A673 (cell line): ENCODE measurements at regions not wholly inside any gene's neighbourhood (a gene's known extent, or its start where the extent isn't known, plus 50 kb on each side); places are given as distances from the start of the nearest gene placed in this dataset.

Experiments
- BruUV-seq: library from RNA; stranded (reverse); fragments of 400-500 nt; replicated peaks from 2 replicates; lab custom pipeline; 2021; lab: Mats Ljungman, UMichigan
- CTCF ChIA-PET: fragments of 300-600 bp; sonication (Branson Sonifier 250); formaldehyde crosslinking; loops from one replicate; lab custom pipeline; 2022; ENCODE audit warnings: antibody characterized with exemption; lab: Charles Lee
- POLR2A ChIA-PET: fragments of 300-600 bp; sonication (Branson Sonifier 250); formaldehyde crosslinking; loops from one replicate; lab custom pipeline; 2022; ENCODE audit warnings: antibody characterized with exemption; ENCODE audit not compliant: low non-redundant PET; lab: Charles Lee
- DNase-seq: peaks from one replicate; pipeline ENCODE4 v3.0.0-alpha.2; 2015; ENCODE audit warnings: low spot score
- H3K27ac ChIP-seq: fragments of 200-600 bp; sonication (generic); 2 replicates; pipeline ENCODE4 v1.5.1; 2016; ENCODE audit warnings: mixed run types, low read depth, mild to moderate bottlenecking, mixed read lengths, antibody characterized with exemption, low read length; ENCODE audit not compliant: poor library complexity, severe bottlenecking
- H3K27me3 ChIP-seq: fragments of 200-600 bp; sonication (generic); replicated peaks from 2 replicates; pipeline ENCODE4 v1.6.1; 2017; ENCODE audit warnings: mixed run types, low read depth, mild to moderate bottlenecking, mixed read lengths, antibody characterized with exemption, low read length; ENCODE audit not compliant: insufficient read depth, poor library complexity
- H3K36me3 ChIP-seq: fragments of 200-600 bp; sonication (generic); 2 replicates; pipeline ENCODE4 v1.6.1; 2016; ENCODE audit warnings: mixed run types, mild to moderate bottlenecking, mixed read lengths, antibody characterized with exemption, low read length; ENCODE audit not compliant: insufficient read depth, poor library complexity, severe bottlenecking
- H3K4me1 ChIP-seq: fragments of 200-600 bp; sonication (generic); 2 replicates; pipeline ENCODE4 v1.6.1; 2017; ENCODE audit warnings: mixed run types, mild to moderate bottlenecking, mixed read lengths, antibody characterized with exemption, low read length; ENCODE audit not compliant: insufficient read depth, poor library complexity, severe bottlenecking
- H3K4me3 ChIP-seq: fragments of 200-600 bp; sonication (generic); 2 replicates; pipeline ENCODE4 v1.5.1; 2016; ENCODE audit warnings: low read depth, mixed run types, mild to moderate bottlenecking, mixed read lengths, low read length; ENCODE audit not compliant: poor library complexity, severe bottlenecking
- H3K9me3 ChIP-seq: fragments of 200-600 bp; sonication (generic); 2 replicates; pipeline ENCODE4 v1.6.1; 2016; ENCODE audit warnings: mixed run types, low read depth, mild to moderate bottlenecking, mixed read lengths, antibody characterized with exemption, low read length; ENCODE audit not compliant: poor library complexity, severe bottlenecking
- CTCF ChIP-seq: fragments of 300-800, 200-600 bp; sonication (generic); conservative IDR thresholded peaks from 2 replicates; pipeline ENCODE4 v1.5.1; 2017; ENCODE audit warnings: low read depth, mild to moderate bottlenecking, antibody characterized with exemption, low read length, moderate library complexity, mixed read lengths
- EZH2 ChIP-seq: fragments of 200-600 bp; sonication (generic); IDR thresholded peaks from 2 replicates; pipeline ENCODE4 v1.6.1; 2017; ENCODE audit warnings: borderline replicate concordance, low read depth, mild to moderate bottlenecking, mixed read lengths, antibody characterized with exemption, low read length; ENCODE audit not compliant: poor library complexity, severe bottlenecking
- intact Hi-C: fragments of 100-400 bp; cut with micrococcal nuclease; formaldehyde crosslinking; loops from one replicate; pipeline ENCODE4 v1.10.0; 2022; ENCODE audit not compliant: unreplicated experiment

- no peaks in the 10 kb centered on the region for H3K9me3 ChIP-seq
- no peaks in the 10 kb centered on the region for H3K27me3 ChIP-seq
- CTCF ChIA-PET, result no interaction called here
- no peak overlapping the region for H3K27ac ChIP-seq
- no peak for DNase-seq
- H3K36me3 ChIP-seq, result no peaks in the 10 kb centered on the region
- no TSS peak for BruUV-seq
- no peaks in the 10 kb centered on the region for H3K4me1 ChIP-seq
- POLR2A ChIA-PET, result no interaction called here
- intact Hi-C loops, result no loop called here
- TF ChIP-seq EZH2 (no peak), CTCF (no peak)
- H3K4me3 ChIP-seq, result no peak overlapping the region
These were observed 488.4 kb downstream of the SETD4 start for GRCh38 chr21:35571910-35572309.

GRCh38 chr21:35568643-35569042, 491.7 kb downstream of the SETD4 start:
- Histone ChIP-seq H3K27me3 (no peaks in the 10 kb centered on the region), H3K36me3 (no peaks in the 10 kb centered on the region), H3K4me3 (no peak overlapping the region), H3K4me1 (no peaks in the 10 kb centered on the region), H3K27ac (no peak overlapping the region), H3K9me3 (no peaks in the 10 kb centered on the region)
- intact Hi-C loops, result no loop called here
- no peak for DNase-seq
- no TSS peak for BruUV-seq
- ChIA-PET POLR2A (no interaction called here), CTCF (no interaction called here)
- TF ChIP-seq EZH2 (no peak), CTCF (no peak)

- H3K27ac ChIP-seq, result no peak overlapping the region
- BruUV-seq, result no TSS peak
- intact Hi-C loops, result no loop called here
- POLR2A ChIA-PET, result no interaction called here
- H3K9me3 ChIP-seq, result no peaks in the 10 kb centered on the region
- no peaks in the 10 kb centered on the region for H3K27me3 ChIP-seq
- H3K4me1 ChIP-seq, result no peaks in the 10 kb centered on the region
- H3K36me3 ChIP-seq, result no peaks in the 10 kb centered on the region
- TF ChIP-seq EZH2 (no peak), CTCF (no peak)
- H3K4me3 ChIP-seq, result no peak overlapping the region
- CTCF ChIA-PET, result no interaction called here
- no peak for DNase-seq
These were observed 493.5 kb downstream of the SETD4 start for GRCh38 chr21:35566874-35567273.
